ENCODE measurements at regions not wholly inside any gene's neighbourhood (a gene's known extent, or its start where the extent isn't known, plus 50 kb on each side); places are given as distances from the start of the nearest gene placed in this dataset.

DNA sequence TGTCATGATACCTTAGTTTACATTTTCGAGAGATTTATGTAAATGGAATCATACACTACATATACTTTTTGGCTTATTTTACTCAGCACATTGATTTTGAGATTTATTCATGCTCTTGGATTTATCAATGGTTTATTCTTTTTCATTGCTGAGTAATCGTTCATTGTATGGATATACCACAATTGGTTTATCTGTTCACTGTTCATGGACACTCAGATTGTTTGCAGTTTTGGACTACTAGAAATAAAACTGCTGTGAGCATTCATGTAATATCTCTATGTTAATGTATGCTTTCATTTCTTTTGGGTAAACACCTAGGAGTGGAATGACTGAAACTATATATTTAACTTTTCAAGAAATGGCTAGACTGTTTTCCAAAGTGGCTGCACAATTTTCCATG is 550.9 kb upstream of the ADAMTS9 start:
- TF ChIP-seq IKZF1 (conservative IDR thresholded peaks at IDR 0.05) (no peak), CTCF (IDR thresholded peaks at IDR 0.05 in 2 of 3, conservative IDR thresholded peaks at IDR 0.05 in 1 of 3; ENCODE audit: control insufficient read depth in 2 of 3, extremely low read depth in 1 of 3, insufficient read depth in 1 of 3, low read depth in 3 of 3, low read length in 3 of 3) (no peak), CEBPB (IDR thresholded peaks at IDR 0.05; ENCODE audit: borderline replicate concordance in 1 of 2, low read depth in 2 of 2, low read length in 2 of 2) (no peak), MAX (IDR thresholded peaks at IDR 0.05; ENCODE audit: low read depth, low read length) (no peak), PAX8 (IDR thresholded peaks at IDR 0.05) (no peak), ATF2 (IDR thresholded peaks at IDR 0.05; ENCODE audit: low read length) (no peak)

All from GM12878 (cell line).